ENCODE measurements at regions not wholly inside any gene's neighbourhood (a gene's known extent, or its start where the extent isn't known, plus 50 kb on each side); places are given as distances from the start of the nearest gene placed in this dataset.

DNA sequence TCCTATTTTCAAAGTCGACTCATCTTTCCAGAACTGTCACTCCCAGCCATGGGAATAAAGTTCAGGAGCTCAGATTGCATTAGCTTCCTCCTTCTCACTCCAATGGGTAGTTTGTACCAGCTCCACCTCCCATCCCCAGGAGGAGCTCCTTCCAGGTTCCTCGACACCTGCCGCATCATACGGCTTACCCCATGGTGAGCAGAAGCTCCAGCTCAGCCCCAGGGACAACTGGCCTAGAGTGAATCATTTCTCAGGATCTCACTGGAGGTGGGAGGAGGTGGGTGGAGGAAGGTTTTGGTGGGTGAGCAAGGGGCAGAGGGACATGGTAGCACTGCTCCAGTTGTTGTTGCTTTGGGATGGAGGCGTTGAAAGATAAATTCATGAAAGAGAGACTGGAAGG, 196.3 kb upstream of the PKDCC start:
- no peaks in the 10 kb centered on the region for H3K9me3 Mint-ChIP-seq (ENCODE audit: unreplicated experiment)
- peaks cover 15% of the 10 kb centered on the region for H3K4me1 Mint-ChIP-seq (ENCODE audit: low read depth, unreplicated experiment)
- H3K36me3 ChIP-seq (ENCODE audit: control insufficient read depth, insufficient read depth, low read length) = no peaks in the 10 kb centered on the region
- no peaks in the 10 kb centered on the region for H3K36me3 Mint-ChIP-seq (ENCODE audit: insufficient read depth, unreplicated experiment)
- DNase-seq = no peak
- no peak overlapping the region for H3K27ac Mint-ChIP-seq (ENCODE audit: unreplicated experiment)
- ChIA-PET CTCF (interaction anchor here (0.6 to 3.4 kb wide), 3 partner anchors 18 to 236 kb away, joined by 4 to 24 read pairs (median 5); no protein-coding TSS in a partner anchor), POLR2A (no interaction called here)
- intact Hi-C loops (cut with micrococcal nuclease; ENCODE audit: unreplicated experiment) = no loop called here
- no peaks in the 10 kb centered on the region for H3K9me3 ChIP-seq
- TF ChIP-seq CTCF (IDR thresholded peaks at IDR 0.05; ENCODE audit: insufficient read depth in 1 of 2, low read depth in 1 of 2, low read length in 1 of 2, severe bottlenecking in 1 of 2, unreplicated experiment in 1 of 2) = no peak
- no peaks in the 10 kb centered on the region for H3K27me3 Mint-ChIP-seq (ENCODE audit: insufficient read depth, unreplicated experiment)
- no peak overlapping the region for H3K4me3 Mint-ChIP-seq (ENCODE audit: unreplicated experiment)
- H3K4me1 ChIP-seq = peaks cover 20% of the 10 kb centered on the region
- H3K27me3 ChIP-seq (replicated peaks; ENCODE audit: control insufficient read depth, insufficient read depth, low read length) = no peaks in the 10 kb centered on the region
- BruUV-seq (replicated peaks) = no TSS peak
- no peak overlapping the region for H3K4me3 ChIP-seq (ENCODE audit: low read depth, low read length)

DNA sequence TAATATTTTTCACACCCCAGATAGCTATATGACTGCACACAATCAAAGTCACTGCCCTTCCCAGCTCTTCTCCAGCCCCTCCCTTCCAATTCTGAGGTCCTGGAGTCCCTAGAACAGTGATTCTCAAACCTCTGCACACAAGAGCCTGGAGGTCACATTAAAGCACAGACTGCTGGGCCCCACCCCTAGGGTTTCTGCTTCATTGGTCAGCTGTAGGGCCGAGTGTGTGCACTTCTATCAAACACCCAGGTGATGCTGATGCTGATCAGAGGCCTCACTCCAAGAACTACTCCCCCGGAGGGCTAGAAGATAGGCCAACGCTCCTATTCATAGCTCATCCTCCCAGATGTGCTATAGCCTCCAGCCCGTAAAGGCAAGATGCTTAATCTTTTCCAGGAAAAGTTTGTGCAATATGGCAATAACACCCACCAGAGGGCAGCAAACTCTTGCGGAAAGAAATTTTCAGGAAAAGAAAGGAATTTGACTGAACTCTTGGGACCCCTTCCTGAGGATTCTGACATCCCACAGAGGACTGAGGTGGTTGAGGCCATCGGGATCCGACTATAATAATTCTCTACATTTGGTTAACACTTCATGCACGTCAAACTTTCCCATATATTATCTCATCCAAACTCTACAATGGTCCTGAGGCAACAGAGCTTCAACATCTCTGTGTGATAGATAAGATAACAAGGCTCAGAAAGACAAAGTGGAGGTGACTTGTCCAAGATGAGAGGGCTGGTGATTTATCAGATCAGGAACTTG, 194.2 kb upstream of the PKDCC start:
- peaks cover 14% of the 10 kb centered on the region for H3K4me1 ChIP-seq
- peak overlapping the region; percentile 8 for H3K27ac Mint-ChIP-seq (ENCODE audit: unreplicated experiment)
- DNase-seq = peak; percentile 70 to 78
- no peaks in the 10 kb centered on the region for H3K36me3 Mint-ChIP-seq (ENCODE audit: insufficient read depth, unreplicated experiment)
- ChIA-PET CTCF (interaction anchor here (0.6 to 3.4 kb wide), 24 partner anchors 9 to 475 kb away, joined by 3 to 24 read pairs (median 4); partner anchors contain the start of gene PKDCC), POLR2A (interaction anchor here (0.6 to 1.0 kb wide), 2 partner anchors 194 to 203 kb away, joined by 6 read pairs; partner anchors contain the start of gene PKDCC)
- H3K4me3 Mint-ChIP-seq (ENCODE audit: unreplicated experiment) = no peak overlapping the region
- no TSS peak for BruUV-seq (replicated peaks)
- no peaks in the 10 kb centered on the region for H3K27me3 Mint-ChIP-seq (ENCODE audit: insufficient read depth, unreplicated experiment)
- peaks cover 2% of the 10 kb centered on the region for H3K4me1 Mint-ChIP-seq (ENCODE audit: low read depth, unreplicated experiment)
- intact Hi-C loops (cut with micrococcal nuclease; ENCODE audit: unreplicated experiment) = loop anchor here (1.0 kb wide), 6 partner anchors 16 to 475 kb away; no protein-coding TSS in a partner anchor
- no peaks in the 10 kb centered on the region for H3K9me3 Mint-ChIP-seq (ENCODE audit: unreplicated experiment)
- H3K27me3 ChIP-seq (replicated peaks; ENCODE audit: control insufficient read depth, insufficient read depth, low read length) = no peaks in the 10 kb centered on the region
- H3K9me3 ChIP-seq = peaks cover 2% of the 10 kb centered on the region; the same call in 1 of the 2 replicates
- no peaks in the 10 kb centered on the region for H3K36me3 ChIP-seq (ENCODE audit: control insufficient read depth, insufficient read depth, low read length)
- TF ChIP-seq CTCF (IDR thresholded peaks at IDR 0.05; ENCODE audit: insufficient read depth in 1 of 2, low read depth in 1 of 2, low read length in 1 of 2, severe bottlenecking in 1 of 2, unreplicated experiment in 1 of 2) = peak; percentile 82 to 94
- H3K4me3 ChIP-seq (ENCODE audit: low read depth, low read length) = no peak overlapping the region

DNA sequence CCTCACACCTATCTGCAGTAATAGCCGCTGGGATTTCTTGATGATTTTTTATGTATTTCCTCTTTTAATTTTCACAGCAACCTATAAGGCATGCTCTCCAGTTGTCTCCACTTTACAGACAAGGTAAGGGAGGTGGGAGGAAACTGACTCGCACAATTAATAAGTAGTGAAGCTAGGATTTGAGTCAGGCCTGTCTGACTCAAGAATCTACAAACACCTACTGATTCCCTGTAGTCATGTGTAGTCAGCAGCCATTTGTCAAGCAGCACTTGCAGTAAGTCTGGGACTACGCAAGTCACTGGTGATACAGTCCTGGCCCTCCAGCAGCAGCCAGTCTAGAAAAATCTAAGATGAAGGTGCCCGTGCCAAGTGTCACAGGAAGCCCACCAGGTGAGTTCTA, 193.6 kb upstream of the PKDCC start:
- no TSS peak for BruUV-seq (replicated peaks)
- Mint-ChIP-seq H3K9me3 (ENCODE audit: unreplicated experiment) (no peaks in the 10 kb centered on the region), H3K27me3 (ENCODE audit: insufficient read depth, unreplicated experiment) (no peaks in the 10 kb centered on the region), H3K4me3 (ENCODE audit: unreplicated experiment) (no peak overlapping the region), H3K4me1 (ENCODE audit: low read depth, unreplicated experiment) (no peaks in the 10 kb centered on the region), H3K27ac (ENCODE audit: unreplicated experiment) (peak overlapping the region; percentile 8), H3K36me3 (ENCODE audit: insufficient read depth, unreplicated experiment) (no peaks in the 10 kb centered on the region)
- H3K4me1 ChIP-seq = peaks cover 21% of the 10 kb centered on the region
- peaks cover 2% of the 10 kb centered on the region; the same call in 1 of the 2 replicates for H3K9me3 ChIP-seq
- H3K27me3 ChIP-seq (replicated peaks; ENCODE audit: control insufficient read depth, insufficient read depth, low read length) = no peaks in the 10 kb centered on the region
- no peak for DNase-seq
- no peak overlapping the region for H3K4me3 ChIP-seq (ENCODE audit: low read depth, low read length)
- ChIA-PET POLR2A (interaction anchor here (1.0 kb wide), 1 partner anchor 202 kb away, joined by 6 read pairs; no protein-coding TSS in a partner anchor), CTCF (interaction anchor here (0.6 to 3.4 kb wide), 20 partner anchors 9 to 474 kb away, joined by 3 to 24 read pairs (median 4); partner anchors contain the start of gene PKDCC)
- intact Hi-C loops (cut with micrococcal nuclease; ENCODE audit: unreplicated experiment) = loop anchor here (1.0 kb wide), 4 partner anchors 15 to 474 kb away; no protein-coding TSS in a partner anchor
- no peaks in the 10 kb centered on the region for H3K36me3 ChIP-seq (ENCODE audit: control insufficient read depth, insufficient read depth, low read length)
- no peak for TF ChIP-seq CTCF (IDR thresholded peaks at IDR 0.05; ENCODE audit: insufficient read depth in 1 of 2, low read depth in 1 of 2, low read length in 1 of 2, severe bottlenecking in 1 of 2, unreplicated experiment in 1 of 2)
